HEK293T (cell line): ENCODE measurements at regions not wholly inside any gene's neighbourhood (a gene's known extent, or its start where the extent isn't known, plus 50 kb on each side); places are given as distances from the start of the nearest gene placed in this dataset.

ENCODE experiments used
- CTCF ChIA-PET: fragments of 350-600 bp; formaldehyde crosslinking; extraction: SDS; loops from one replicate; lab custom pipeline; 2021; ENCODE audit warnings: antibody characterized with exemption, inconsistent platforms; lab: Yijun Ruan, JAX
- POLR2A ChIA-PET: fragments of 350-600 bp; formaldehyde crosslinking; extraction: SDS; loops from one replicate; lab custom pipeline; 2020; ENCODE audit warnings: antibody characterized with exemption, inconsistent platforms; lab: Yijun Ruan, JAX
- DNase-seq: peaks from one replicate; pipeline ENCODE4 v3.0.0; 2012; ENCODE audit warnings: mixed read lengths; ENCODE audit errors: extremely low spot score
- ARNT ChIP-seq: fragments of 450-650 bp; IDR thresholded peaks from 2 replicates; pipeline ENCODE4 v1.6.1; 2017; ENCODE audit warnings: mild to moderate bottlenecking
- BHLHE40 ChIP-seq: fragments of 450-650 bp; IDR thresholded peaks from 2 replicates; pipeline ENCODE4 v1.6.1; 2016; ENCODE audit warnings: mild to moderate bottlenecking, moderate library complexity, borderline replicate concordance
- CTBP1 ChIP-seq: fragments of 450-650 bp; IDR thresholded peaks from 2 replicates; pipeline ENCODE4 v1.6.1; 2016; ENCODE audit warnings: borderline replicate concordance
- ELF4 ChIP-seq: fragments of 450-650 bp; IDR thresholded peaks from 2 replicates; pipeline ENCODE4 v1.6.1; 2017; ENCODE audit warnings: antibody characterized with exemption
- FOXA1 ChIP-seq: fragments of 450-650 bp; IDR thresholded peaks from 2 replicates; pipeline ENCODE4 v1.6.1; 2016; ENCODE audit warnings: mild to moderate bottlenecking
- FOXK2 ChIP-seq: fragments of 450-650 bp; IDR thresholded peaks from 2 replicates; pipeline ENCODE4 v1.6.1; 2016; ENCODE audit warnings: mild to moderate bottlenecking
- FOXM1 ChIP-seq: fragments of 450-650 bp; IDR thresholded peaks from 2 replicates; pipeline ENCODE4 v1.6.1; 2017; ENCODE audit warnings: mild to moderate bottlenecking, borderline replicate concordance
- HDGF ChIP-seq: fragments of 450-650 bp; IDR thresholded peaks from 2 replicates; pipeline ENCODE4 v1.6.1; 2017; ENCODE audit warnings: antibody characterized with exemption, borderline replicate concordance
- L3MBTL2 ChIP-seq: fragments of 450-650 bp; conservative IDR thresholded peaks from 2 replicates; pipeline ENCODE4 v1.6.1; 2016; ENCODE audit warnings: mild to moderate bottlenecking
- LEF1 ChIP-seq: fragments of 450-650 bp; IDR thresholded peaks from 2 replicates; pipeline ENCODE4 v1.6.1; 2017; ENCODE audit warnings: mild to moderate bottlenecking, borderline replicate concordance
- NFRKB ChIP-seq: fragments of 450-650 bp; IDR thresholded peaks from 2 replicates; pipeline ENCODE4 v1.6.1; 2016; ENCODE audit warnings: mild to moderate bottlenecking, moderate library complexity
- SP1 ChIP-seq: fragments of 450-650 bp; IDR thresholded peaks from 2 replicates; pipeline ENCODE4 v1.6.1; 2017
- SUZ12 ChIP-seq: fragments of 450-650 bp; IDR thresholded peaks from 2 replicates; pipeline ENCODE4 v1.6.1; 2016; ENCODE audit warnings: mild to moderate bottlenecking
- TARDBP ChIP-seq: fragments of 450-650 bp; IDR thresholded peaks from 2 replicates; pipeline ENCODE4 v1.6.1; 2016
- ZNF384 ChIP-seq: fragments of 450-650 bp; IDR thresholded peaks from 2 replicates; pipeline ENCODE4 v1.6.1; 2016
- TF ChIP-seq, protein P1 (sequence below): fragments of 450-650 bp; IDR thresholded peaks from 2 replicates; pipeline ENCODE4 v1.6.1; 2016

DNA sequence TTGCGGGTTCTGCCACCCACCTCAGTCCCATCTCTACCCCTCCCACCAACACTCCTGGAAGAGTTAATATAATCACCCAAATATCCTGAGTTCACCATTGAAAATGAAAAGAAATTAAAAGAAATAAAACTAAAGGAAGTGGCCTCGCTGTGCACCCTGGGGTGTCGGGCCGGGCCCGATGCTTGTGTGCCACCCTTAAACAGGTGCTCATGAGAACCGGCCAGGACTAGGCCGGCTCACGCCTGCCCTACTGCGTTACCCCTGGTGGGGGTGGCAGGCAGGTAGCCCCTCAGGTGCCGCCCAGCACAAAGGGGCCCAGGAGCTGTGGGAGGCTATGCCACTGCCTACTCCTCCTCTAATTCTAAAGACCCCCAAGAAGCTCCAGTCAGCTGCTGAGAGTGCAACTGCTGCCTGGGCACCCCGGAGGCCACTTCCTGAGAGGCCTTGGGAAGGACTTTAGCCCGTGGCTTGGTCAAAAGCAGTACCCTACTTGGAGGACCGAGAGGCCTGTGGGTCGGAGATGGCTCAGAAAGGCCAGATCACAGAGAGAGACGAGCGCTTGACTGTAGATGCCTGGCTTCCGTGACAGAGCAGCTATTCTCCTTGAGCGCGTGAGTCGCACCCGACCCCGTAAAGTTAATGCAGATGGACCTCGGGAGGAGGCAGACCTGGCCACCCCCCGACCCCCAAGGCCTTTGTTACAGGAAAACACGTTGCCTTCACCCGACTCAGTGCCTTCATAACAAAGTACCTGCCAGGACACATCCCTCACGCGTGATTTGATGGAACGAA, 51.0 kb upstream of the PPP2R2D start:
- ChIA-PET POLR2A (no interaction called here), CTCF (no interaction called here)
- no peak for TF ChIP-seq CTBP1
- TF ChIP-seq BHLHE40: no peak
- no peak for TF ChIP-seq ELF4
- no peak for TF ChIP-seq FOXM1
- no peak for DNase-seq

DNA sequence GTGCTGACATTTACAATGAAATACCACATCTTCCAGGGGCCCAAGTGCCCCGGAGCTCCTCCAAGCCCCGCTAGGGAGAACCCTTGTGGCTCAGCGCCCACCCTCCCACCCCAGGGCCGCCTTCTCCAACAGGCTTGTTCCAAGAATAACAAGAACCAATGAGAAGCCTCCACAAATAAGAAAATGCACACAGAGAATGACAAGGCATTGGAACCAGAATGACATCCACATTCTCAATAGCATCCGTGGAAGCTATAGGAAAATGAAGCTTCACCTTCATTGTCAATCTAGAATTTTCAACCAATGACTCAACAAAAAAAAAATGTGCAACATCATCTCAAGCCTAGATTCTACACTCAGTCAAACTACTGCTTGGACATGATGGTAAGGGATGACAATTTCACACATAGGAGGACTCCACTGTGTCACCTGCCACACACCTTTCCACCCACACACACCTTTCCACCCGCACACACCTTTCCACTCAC, 50.4 kb upstream of the PPP2R2D start:
- ChIA-PET POLR2A (no interaction called here), CTCF (no interaction called here)
- TF ChIP-seq FOXK2 (no peak), FOXA1 (no peak), SP1 (no peak), ELF4 (no peak), LEF1 (no peak), ARNT (no peak), SUZ12 (no peak), FOXM1 (no peak), TARDBP (no peak), HDGF (no peak), CTBP1 (no peak), BHLHE40 (no peak), L3MBTL2 (no peak), ZNF384 (no peak), NFRKB (no peak)
- TF ChIP-seq, protein P1, sequence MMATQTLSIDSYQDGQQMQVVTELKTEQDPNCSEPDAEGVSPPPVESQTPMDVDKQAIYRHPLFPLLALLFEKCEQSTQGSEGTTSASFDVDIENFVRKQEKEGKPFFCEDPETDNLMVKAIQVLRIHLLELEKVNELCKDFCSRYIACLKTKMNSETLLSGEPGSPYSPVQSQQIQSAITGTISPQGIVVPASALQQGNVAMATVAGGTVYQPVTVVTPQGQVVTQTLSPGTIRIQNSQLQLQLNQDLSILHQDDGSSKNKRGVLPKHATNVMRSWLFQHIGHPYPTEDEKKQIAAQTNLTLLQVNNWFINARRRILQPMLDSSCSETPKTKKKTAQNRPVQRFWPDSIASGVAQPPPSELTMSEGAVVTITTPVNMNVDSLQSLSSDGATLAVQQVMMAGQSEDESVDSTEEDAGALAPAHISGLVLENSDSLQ: no peak
- no peak for DNase-seq
